Germinal center (tissue), 1 donor: ENCODE measurements at regions not wholly inside any gene's neighbourhood (a gene's known extent, or its start where the extent isn't known, plus 50 kb on each side); places are given as distances from the start of the nearest gene placed in this dataset.

Source experiments
- DNase-seq: peaks from one replicate; pipeline ENCODE4 v3.0.0; 2012; ENCODE audit warnings: mixed read lengths, low spot score

DNA sequence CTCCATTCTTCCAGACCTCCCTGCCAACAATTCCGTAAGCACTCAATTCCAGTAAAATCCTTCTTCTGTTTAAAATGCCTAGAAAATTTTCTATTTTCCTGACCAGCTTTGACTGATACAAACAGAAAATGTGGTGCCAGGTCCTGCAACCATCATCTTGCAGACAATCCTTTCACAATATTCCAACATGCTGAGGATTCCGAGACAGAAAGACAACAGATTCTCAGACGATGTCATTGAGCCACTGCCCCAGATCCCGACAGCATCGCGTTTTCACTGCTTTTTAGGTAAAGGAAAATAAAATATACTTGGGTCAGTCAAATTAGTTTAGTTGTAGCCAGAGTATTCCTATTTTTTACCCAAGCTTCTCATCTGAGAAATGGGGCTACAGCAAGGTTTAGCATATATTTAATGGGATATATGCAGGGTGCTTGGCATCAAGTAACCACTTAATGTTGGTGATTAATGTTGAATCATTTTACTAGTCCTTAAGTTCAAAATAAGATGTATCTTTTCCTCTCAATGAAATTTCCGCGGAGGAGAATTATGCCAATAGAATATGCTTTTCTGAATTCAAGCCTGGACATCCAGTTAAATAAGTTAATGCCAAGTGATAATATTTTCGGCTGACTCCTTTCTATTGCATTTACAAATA, 866.6 kb downstream of the SLC4A3 start:
- no peak for DNase-seq

GRCh38 chr2:220496513-220496912, 869.1 kb downstream of the SLC4A3 start:
- no peak for DNase-seq

DNA sequence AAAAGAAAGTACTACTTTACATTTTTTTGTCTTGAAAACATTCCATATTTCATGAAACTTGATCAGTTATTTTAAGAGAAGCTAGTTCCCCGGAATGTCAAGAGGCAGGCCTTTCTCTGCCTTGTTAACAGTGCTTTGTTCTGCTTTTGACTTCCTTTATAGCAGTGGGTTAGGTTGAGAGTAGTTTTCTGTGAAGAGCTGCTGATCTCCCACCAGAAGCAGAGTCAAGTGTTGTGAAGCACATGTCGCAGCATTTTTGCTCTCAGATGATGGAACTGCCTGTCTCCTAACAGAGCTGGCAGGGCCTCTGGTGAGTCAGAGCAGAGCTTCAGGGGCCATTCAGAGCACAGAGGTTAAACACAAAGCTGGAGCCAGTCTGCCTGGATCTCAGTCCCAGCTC, 871.8 kb downstream of the SLC4A3 start:
- DNase-seq: no peak

DNA sequence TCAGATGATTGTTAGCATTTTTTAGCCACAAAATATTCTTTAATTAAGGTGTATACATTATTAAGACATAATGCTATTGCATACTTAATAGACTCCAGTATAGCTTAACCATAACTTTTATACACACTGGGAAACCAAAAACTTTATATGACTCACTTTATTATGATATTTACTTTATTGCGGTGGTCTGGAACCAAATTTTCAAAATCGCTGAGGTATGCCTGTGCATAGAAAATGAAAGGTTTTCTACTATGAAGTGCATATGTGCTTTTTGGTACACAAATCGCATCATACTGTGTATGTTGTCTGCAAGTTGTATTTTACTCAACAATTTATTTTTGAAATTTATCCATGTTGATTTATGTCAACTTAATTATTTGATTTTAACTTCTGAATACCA, 875.1 kb downstream of the SLC4A3 start:
- DNase-seq: no peak

DNA sequence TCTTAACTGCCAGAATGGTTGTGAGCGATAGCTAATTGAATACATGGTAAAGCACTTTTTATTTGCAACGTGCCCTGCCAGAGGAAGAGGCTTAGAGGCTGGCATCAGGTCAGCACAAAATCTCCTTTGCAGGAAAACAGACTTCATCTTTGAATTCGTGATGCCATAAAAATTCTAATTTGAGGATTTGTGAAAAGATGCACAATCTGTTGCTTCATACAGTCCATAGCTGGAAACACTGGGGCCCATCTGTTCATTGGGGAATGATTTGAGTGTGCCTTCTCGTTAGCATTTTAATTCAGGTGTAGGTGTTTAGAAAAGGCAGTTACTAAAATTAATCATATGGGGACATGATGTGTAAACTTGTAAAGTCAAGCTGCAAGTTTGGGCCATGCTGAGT, 876.0 kb downstream of the SLC4A3 start:
- DNase-seq: no peak

DNA sequence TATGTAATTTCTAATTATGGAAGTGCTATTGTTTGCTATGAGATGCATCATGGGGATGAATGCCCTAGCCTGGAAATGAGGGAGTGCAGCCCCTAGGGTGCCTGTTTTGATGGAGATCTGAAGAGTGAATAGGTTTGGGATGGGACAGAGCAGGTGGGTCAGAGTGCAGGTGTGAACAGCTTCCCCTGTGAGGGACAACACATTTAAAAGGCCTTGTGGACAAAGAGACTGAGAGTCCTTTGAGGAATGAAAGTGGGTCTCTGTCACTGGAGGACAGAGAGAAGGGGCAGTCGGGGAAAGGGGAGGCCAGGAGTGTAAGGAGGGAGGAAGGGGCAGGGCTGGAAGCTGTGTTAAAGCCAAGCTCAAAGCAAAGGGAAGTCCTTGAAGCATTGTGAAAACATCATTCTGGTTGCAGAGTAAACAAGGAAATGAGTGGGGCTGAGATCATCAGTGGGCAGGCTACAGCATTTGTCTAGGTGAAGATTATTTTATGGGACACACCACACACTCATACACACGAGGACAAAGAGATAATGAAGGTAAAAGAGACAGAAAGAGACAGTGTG, 877.6 kb downstream of the SLC4A3 start:
- no peak for DNase-seq

GRCh38 chr2:220506466-220506865, 879.0 kb downstream of the SLC4A3 start:
- DNase-seq: no peak

GRCh38 chr2:220509096-220509757, 881.8 kb downstream of the SLC4A3 start:
- DNase-seq: no peak

GRCh38 chr2:220509966-220510365, 882.5 kb downstream of the SLC4A3 start:
- DNase-seq: no peak

DNA sequence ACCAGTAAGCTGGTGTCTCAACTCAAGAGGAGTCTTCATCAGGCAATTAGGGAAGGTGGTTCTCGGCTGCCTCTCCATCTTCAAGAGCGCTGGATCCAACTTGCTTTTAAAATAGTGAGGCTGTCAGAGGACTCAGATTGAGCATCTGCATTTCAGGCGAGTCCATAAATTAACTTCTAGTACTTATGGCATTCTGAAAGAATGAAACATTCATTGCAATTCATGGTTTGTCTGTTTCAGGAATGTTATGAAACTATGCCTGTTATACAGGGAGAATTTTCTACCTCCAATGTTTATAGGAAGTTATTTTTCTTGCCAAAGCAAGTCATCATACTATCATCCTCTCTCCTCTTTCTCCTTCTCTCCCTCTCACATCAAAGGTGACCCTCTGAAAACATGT, 883.2 kb downstream of the SLC4A3 start:
- DNase-seq: no peak

DNA sequence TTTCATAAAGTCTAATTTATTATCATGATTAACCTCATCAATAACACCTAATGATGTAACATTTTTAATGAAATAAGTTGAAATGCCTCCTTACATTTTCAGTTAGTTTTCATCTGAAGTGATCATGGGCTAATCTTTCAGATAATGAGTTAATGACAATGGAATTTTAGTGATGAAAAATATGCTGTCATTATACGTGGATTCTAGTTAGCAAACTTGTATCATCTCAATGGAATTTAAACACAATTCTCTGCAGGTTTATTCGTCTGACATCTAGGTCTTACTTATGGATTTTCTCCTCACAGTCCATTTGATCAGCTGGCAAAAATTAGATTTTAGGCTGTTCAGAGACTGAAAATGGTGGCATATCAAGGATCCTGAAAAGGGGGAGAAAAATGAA, 885.0 kb downstream of the SLC4A3 start:
- DNase-seq: no peak

- no peak for DNase-seq
Measured at GRCh38 chr2:220513573-220514288, 886.3 kb downstream of the SLC4A3 start.

GRCh38 chr2:220521551-220521950, 894.1 kb downstream of the SLC4A3 start:
- no peak for DNase-seq

DNA sequence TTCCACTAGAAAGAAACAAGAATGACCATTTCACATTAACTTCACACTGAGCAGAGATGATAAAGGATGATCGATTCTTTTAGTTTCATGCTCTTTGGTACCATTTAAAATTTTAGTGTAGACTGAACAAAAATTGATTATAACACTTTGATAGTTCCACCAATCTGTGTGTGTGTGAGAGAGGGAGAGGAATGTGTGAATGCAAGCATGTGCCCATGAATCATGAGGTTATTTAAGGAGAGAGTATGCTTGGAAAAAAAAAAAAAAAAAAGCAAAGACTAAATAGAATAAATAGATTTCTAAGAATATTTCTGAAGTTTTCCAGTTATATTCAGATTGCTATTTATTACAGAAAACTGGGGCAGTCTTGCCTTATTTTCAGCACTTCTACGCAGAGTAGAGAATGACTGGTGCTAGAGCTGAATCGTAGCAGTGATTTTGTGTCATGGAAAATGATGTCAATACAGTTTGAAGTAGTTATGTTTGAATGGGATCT, 900.8 kb downstream of the SLC4A3 start:
- DNase-seq: no peak

GRCh38 chr2:220531216-220531615, 903.8 kb downstream of the SLC4A3 start:
- no peak for DNase-seq

- DNase-seq: no peak
Measured at GRCh38 chr2:220533485-220533884, 906.1 kb downstream of the SLC4A3 start.

GRCh38 chr2:220539481-220539880, 912.1 kb downstream of the SLC4A3 start:
- no peak for DNase-seq

DNA sequence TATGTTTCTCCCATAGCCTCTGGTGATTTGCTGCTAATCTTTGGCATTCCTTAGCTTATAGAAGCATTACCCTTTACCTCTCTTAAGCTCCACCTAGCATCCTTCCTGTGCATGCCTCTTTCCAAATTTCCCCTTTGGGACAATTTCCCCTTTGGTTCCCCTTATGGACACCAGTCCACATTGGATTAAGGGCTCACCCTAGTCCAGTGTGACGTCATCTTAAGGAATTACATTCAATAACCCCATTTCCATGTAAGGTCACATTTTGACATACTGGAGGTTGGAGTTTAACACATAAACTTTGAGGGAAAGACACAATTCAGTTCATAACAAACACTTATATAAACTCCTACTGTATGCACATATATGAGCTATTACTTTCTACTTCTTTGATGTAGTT, 916.6 kb downstream of the SLC4A3 start:
- no peak for DNase-seq

DNA sequence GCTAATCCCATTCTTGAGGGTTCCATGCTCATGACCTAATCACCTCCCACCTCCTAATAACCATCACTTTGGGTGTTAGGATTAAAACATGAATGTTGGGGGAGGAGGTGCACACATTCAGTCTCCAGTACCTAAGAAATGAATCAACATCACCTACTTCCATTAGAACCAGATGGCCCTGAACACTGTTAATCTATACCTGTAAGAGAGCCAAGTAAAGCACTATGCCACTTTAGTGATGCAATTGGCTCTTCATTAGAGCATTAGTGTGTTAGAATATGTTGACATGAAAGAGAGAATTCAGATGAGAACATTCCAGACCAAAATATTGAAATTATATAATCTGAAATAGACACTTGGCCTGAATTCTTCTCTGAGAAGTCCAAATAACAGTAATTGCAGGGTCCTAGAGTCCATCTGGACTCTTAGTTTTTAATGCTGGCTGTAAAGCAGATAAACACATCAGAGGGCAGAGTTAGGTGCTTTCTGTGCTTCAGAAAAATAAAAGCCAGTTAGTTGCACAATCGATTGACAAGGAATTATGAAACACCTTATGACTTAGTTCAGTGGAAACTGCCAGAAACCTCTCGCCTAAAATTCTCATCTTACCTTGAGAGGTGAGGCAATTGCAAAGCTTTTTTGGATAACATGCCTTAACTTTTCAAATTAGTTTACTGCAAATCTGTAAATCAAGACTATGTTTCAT, 923.7 kb downstream of the SLC4A3 start:
- no peak for DNase-seq

DNA sequence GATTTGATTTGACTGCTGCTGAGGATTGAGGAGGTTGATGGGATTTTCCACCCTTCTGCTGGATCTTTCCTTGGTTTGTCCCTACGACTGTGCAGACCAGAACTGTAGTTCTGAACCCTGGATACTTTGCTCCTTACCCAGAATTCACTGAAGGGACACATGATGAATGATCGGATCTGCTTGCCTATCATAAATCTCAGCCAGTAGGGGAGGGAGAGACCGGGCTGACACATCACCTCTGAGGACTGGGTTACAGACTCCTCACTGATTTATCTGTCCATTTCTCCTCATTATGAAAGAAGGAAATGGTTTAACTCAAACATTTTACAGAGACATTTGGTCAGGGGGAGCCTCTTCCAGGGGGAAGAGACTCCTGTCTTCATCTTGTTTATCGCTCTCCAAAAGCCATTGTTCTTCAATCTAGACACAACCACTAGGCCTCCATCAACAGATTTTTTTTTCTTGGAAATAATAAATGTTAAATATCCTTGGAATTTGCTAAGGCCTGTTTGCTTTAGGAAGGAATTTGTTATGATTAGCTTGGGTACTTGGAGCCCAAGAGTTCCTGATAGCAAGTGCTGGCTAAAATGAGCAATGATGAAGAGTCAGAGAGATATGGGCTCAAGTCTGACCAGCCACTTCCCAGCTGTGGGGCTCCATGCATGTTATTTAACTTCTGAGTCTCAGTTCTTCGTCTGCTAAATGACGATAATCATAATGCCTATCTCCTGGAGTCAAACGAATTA, 925.5 kb downstream of the SLC4A3 start:
- no peak for DNase-seq

DNA sequence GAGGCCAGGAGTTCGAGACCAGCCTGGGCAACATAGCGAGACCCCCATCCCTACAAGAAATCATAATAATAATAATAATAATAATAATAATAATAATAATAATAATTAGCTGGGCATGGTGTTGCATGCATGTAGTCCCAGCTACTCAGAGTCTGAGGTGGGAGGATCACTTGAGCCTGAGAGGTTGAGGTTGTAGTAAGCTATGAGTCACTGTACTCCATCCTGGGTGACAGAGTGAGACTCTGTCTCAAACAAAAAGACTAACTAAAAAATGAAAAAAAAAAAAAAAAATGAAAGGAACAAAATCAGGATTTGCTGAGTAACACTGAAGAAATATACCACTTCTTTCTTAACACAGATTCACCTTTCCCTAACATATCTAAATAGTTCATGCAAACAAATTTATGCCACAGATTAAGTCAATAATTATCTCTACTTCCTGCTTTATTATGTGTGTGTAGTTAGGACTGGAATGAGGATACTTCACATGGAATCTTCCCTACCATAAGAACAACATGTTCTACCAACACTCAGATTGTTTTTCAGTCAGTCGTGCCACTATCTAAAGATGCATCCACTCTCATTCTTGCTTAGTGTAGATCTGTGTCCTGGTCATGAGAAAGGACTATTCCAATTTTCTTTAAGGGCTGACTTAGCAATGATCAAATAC, 928.7 kb downstream of the SLC4A3 start:
- DNase-seq: no peak
